NCI-H526 (cell line): ENCODE measurements at regions not wholly inside any gene's neighbourhood (a gene's known extent, or its start where the extent isn't known, plus 50 kb on each side); places are given as distances from the start of the nearest gene placed in this dataset.
"Not testable (repeated sequence)": the region's sequence is repeated elsewhere in the genome, so short reads cannot be mapped to it uniquely, and the experiment has no call there.

Experiments
- DNase-seq, 2 experiments: peaks; one replicate each; lab custom pipeline; 2025; lab: John Stamatoyannopoulos, UW

DNA sequence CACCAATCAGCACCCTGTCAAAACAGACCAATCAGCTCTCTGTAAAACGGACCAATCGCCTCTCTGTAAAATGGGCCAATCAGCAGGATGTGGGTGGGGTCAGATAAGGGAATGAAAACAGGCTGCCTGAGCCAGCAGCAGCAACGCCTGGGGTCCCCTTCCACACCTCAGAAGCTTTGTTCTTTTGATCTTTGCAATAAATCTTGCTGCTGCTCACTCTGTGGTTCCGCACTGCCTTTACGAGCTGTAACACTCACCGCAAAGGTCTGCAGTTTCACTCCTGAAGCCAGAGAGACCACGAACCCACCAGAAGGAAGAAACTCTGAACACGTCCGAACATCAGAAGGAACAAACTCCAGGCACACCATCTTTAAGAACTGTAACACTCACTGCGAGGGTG, 251.4 kb downstream of the ZIC4 start:
- not testable (repeated sequence) for DNase-seq

DNA sequence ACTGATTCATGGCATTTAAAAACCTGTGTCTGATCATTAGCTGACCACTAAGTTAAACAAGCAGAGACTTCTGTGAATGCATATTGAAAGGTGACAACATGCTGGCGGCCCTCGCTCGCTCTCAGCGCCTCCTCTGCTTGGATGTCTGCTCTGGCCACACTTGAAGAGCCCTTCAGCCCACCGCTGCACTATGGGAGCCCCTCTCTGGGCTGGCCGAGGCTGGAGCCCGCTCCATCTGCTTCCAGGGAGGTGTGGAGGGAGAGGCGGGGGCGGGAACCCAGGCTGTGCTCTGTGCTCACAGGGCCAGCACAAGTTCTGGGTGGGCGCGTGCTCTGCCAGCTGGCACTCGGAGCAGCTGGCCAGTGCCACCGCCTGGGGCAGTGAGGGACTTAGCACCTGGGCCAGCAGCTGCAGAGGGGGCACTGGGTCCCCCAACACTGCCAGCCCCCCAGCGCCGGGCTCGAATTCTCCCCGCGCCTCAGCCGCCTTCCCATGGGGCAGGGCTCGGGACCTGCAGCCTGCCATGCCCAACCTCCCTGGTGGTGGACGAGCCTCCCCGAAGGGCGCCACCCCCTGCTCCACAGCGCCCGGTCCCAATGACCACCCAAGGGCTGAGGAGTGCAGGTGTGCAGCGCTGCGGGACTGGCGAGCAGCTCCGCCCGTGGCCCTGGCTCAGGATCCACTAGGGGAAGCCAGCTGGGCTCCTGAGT, 252.4 kb downstream of the ZIC4 start:
- DNase-seq: no peak

DNA sequence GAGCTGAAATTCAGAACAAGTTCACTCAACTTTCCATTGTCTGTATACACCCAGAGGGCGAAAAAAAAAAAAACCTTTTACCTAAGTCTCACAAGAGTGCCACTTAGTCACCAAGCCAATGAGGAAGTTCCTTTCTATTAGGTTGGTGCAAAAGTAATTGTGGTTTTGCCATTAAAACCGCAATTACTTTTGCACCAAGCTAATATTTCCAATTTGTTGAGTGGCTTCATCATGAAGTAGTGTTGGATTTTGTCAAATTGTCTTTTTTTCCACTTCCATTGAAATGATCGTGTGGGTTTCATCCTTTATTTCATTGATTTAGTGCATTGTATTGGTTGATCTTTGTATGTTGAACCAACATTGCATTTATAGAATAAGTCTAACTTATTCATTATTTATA, 253.9 kb downstream of the ZIC4 start:
- peak in 1 of 2 experiments; percentile 6 for DNase-seq

DNA sequence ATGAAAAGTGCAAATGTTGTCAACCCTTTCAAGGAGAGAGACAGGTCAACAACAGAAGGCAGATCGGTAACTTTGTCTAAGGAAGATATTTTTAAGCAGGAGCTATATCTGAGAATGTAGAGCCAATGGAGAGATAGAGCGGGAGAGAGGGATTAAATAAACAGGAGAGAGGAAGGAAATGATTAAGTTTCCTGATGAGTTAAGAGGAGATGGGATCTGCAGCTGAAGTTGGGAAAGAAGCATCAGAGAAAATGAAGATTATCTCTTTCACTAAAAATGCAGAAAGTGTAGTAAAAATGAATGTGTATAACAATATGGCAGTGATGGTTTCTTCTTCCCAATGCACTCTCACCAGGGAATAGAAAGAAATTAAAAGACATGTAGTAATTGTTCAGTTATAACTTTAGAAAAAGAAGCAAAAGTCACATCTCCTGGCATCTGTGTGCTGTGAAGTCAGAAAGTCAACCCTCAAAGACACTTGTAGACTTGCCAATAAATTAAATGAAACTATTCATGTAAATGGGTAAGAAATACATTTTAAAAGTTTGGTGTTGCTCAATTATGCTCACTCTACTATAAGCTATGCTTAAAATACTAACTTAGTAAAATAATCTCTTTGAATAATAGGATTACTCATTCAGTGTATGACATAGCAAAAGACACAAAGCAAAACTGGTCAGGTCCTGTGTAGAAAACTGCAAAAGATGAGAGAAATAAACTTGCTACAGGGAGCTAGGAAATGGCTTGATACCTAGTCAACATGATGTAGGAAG, 264.6 kb downstream of the ZIC4 start:
- DNase-seq: no peak

DNA sequence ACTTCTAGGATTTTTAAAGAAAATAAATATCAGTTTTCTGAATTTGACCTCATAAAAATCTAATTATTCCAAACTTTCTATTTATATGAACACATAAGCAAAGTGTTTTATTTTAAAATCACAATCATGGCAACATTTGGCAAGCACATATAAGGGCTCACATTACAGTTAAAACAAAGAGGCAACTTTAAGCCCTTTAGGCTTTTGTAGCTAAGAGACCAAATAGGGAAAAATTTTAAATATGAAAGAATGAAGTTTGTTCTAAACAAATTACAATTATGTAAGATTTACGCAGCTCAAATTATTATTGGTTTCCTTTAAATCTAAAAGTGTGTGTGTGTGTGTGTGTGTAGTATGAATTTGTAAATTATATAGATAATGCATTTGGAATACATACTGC, 267.0 kb downstream of the ZIC4 start:
- DNase-seq: no peak

DNA sequence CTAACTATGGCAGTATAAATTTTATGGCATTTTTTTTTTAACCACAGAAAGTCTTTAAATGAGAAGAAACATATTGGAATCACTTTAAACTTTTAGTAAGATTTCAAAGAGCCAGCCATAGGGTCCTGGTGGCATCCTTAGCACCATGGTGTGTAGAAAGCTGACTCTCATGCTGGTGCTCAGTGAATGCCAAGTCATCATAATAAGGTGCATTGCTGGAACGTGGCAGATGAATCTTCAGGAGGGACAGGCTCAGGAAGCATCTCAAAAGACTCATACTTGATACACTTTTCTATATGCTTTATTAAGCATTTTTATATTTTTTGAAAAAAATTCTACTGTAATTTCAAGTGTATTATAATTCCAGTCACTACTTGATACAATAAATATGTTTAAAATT, 274.2 kb downstream of the ZIC4 start:
- DNase-seq: no peak

DNA sequence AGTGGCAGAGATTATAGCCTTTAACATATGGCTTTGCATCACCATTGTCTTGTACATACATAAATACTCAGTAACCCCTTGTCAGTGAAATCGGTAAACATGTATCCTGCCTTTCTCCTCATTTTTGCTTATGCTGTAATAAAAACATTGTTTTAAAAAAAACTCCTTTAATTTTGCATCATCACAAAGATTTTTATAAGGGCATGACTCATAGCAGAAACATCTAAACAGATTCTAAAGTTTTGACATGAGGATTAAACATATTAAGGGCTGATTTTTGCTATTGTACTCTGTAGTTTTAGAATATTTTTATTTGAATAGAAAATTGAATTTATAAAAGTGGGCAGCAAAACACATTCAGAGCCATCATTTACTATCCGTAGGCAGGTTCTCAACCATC, 275.9 kb downstream of the ZIC4 start:
- DNase-seq: no peak

DNA sequence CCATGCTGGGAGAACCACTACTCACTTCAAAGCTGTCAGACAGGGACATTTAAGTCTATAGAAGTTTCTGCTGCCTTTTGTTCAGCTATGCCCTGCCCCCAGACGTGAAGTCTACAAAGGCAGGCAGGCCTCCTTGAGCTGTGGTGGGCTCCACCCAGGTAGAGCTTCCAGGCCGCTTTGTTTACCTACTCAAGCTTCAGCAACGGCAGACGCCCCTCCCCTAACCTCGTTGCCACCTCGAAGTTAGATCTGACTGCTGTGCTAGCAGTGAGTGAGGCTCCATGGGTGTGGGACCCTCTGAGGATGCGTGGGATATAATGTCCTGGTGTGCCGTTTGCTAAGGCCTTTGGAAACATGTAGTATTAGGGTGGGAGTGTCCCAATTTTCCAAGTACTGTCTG, 276.7 kb downstream of the ZIC4 start:
- DNase-seq: no peak

DNA sequence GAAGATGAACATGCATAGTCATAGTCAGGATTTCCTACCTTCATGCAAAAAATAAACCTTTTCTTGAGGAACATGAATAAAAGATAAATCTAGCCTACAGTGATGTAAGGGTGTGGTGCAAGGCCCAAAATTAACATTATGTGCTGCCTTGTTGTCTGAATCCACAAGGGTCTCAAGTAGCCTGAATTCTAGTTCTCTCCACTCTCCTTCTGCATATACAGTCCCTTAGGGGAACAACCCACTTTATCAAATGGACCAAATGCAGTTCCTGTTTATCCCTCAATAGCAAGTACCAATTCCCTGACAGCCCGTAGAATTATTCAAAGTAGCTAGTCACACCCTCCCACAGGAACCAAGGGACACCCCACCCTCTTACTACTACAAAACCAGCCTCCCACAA, 284.0 kb downstream of the ZIC4 start:
- DNase-seq: no peak

DNA sequence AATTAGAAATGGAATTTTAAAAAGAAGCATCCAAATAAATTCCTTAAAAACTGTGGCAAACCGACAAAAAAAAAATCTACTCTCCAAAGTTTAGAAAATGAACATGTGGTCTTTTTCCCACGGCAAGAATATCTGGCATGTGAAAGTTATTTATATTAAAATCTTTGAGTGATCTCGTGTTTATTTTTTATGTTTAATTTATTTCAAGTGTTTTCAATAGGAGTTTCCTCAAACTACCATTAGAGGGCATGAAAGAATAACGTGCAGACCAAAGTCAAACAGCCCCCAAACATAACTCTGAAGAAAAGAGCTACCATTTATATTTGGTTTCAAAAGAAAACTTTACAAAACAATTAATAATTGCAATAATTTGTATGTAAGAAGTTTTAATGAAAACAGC, 286.4 kb downstream of the ZIC4 start:
- peak in 1 of 2 experiments; percentile 19 for DNase-seq

DNA sequence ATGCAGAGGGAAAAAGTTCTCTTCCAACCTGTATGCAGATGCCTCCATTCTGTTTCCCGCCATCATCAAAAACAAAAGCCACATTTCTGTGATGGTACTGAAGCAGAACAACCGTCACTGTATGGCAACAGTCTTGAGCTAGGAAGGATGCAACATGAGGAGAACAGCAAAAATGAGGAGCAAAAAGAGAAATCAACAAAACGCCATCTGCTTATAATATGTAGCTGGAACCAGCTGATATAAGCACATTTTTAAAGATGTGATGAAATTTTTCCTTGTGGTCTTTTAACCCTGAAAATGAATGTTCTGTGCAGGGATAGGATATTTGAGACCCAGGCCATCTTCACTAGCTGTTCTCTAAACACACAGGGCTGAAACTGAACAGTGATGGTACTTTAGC, 287.0 kb downstream of the ZIC4 start:
- no peak for DNase-seq

- no peak for DNase-seq
Measured at GRCh38 chr3:147118611-147119010, 287.7 kb downstream of the ZIC4 start.

GRCh38 chr3:147117631-147118030, 288.7 kb downstream of the ZIC4 start:
- DNase-seq: no peak

- DNase-seq: no peak
Measured at GRCh38 chr3:147113293-147114044, 292.9 kb downstream of the ZIC4 start.

GRCh38 chr3:147099076-147099475, 307.3 kb downstream of the ZIC4 start:
- no peak for DNase-seq

- DNase-seq: no peak
Measured at GRCh38 chr3:147090461-147090860, 315.9 kb downstream of the ZIC4 start.

GRCh38 chr3:147089286-147089685, 317.1 kb downstream of the ZIC4 start:
- no peak for DNase-seq

DNA sequence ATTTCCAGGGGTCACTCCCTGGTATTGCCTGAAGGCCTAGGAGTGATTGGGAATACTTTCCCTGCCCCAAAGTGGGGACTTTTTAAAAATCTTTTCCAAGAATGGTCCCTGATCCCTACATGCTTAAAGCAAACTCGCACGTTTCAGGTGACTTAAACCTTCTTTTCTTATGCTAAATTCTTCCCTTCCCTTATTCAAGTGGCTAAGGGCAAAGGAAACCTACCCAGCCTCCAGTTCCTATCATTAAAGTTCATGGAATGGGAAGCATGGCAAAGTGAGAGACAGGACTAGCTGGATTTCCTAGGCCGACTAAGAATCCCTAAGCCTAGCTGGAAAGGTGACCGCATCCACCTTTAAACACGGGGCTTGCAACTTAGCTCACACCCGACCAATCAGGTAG, 346.8 kb downstream of the ZIC4 start:
- DNase-seq: not testable (repeated sequence)

GRCh38 chr3:147049821-147050220, 356.5 kb downstream of the ZIC4 start:
- no peak for DNase-seq

- no peak for DNase-seq
Measured at GRCh38 chr3:147049305-147049704, 357.0 kb downstream of the ZIC4 start.

- no peak for DNase-seq
Measured at GRCh38 chr3:147046916-147047315, 359.4 kb downstream of the ZIC4 start.

DNA sequence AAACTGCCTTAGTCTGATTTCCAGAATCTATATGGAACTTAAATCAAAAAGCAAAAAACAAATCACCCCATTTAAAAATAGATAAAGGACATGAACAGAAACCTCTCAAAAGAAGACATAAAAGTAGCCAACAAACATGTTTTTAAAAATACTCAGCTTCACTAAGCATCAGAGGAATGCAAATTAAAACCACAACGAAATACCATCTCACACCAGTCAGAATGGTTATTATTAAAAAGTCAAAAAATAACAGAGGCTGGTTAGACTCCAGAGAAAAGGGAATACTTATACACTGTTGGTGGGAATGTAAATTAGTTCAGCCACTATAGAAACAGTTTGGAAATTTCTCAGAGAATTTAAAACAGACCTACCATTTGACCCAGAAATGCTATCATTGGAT, 367.9 kb downstream of the ZIC4 start:
- no peak for DNase-seq

- no peak for DNase-seq
Measured at GRCh38 chr3:147034359-147034758, 372.0 kb downstream of the ZIC4 start.
